Muscle of back (tissue), 3 donors: ENCODE measurements at regions not wholly inside any gene's neighbourhood (a gene's known extent, or its start where the extent isn't known, plus 50 kb on each side); places are given as distances from the start of the nearest gene placed in this dataset.

ENCODE experiments used
- DNase-seq, 3 donors: peaks; one replicate each; pipeline versions ENCODE4 v3.0.0 to v3.0.0-alpha.2; 2013

DNA sequence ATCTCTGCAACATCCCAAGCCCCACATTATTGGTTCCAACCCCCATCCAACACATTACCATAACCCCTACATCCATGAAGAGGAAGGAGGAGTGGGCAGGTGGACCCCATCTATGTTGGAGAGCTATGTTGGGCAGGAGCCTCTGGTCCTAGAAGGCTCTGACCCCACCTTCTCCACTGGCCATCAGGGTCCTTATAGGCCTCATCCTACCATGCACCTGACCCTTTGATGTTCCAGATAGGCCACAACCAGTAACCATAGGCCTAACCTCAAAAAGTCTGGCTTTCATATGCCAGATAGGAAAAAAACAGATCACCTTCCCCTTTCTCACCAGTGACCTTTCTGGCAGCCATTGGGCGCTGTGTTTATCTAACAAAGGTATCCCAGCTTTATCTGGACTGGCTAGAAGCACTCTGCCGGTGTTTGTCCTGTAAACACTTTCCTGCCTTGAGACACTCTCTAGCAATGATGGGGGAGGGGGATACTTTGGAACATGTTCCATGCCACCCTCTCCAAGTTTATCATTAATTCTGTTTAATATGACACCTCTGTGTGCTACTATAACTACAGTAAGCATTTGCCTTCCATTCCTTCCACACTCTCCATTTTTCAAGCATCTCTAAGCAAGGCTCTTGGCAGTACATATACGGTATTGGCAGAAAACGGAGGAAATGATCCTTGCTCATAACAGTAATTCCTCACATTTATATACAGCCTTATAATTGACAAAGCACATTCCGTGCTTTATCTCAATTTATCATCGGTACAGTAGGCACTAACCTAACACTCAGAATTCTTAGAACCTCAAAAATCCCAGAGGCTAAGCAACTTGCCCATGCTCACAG lies 377.1 kb downstream of the VPS13C start:
- DNase-seq = peak in 2 of 3 donors; percentile 29 to 45

DNA sequence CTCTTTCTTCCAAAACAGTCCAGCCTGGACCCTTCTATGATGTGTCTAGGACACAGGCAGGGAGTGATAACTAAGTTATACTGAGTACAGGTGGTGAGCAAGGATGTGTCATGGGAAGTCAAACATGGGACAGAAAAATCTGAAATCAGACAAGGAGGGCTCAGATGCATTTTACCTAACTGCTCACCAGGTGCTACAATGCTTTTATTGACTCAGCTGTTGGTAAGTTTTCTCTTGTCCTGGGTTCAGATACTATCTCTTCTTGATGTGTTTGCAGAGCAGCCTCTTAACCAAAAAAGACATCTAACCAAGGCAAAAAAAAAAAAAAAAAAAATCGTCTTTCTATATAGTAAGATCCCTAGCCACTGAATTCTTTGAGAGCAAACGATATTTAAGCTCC lies 378.6 kb downstream of the VPS13C start:
- no peak for DNase-seq

- DNase-seq = no peak
Measured at GRCh38 chr15:61681038-61681418, 379.2 kb downstream of the VPS13C start.

DNA sequence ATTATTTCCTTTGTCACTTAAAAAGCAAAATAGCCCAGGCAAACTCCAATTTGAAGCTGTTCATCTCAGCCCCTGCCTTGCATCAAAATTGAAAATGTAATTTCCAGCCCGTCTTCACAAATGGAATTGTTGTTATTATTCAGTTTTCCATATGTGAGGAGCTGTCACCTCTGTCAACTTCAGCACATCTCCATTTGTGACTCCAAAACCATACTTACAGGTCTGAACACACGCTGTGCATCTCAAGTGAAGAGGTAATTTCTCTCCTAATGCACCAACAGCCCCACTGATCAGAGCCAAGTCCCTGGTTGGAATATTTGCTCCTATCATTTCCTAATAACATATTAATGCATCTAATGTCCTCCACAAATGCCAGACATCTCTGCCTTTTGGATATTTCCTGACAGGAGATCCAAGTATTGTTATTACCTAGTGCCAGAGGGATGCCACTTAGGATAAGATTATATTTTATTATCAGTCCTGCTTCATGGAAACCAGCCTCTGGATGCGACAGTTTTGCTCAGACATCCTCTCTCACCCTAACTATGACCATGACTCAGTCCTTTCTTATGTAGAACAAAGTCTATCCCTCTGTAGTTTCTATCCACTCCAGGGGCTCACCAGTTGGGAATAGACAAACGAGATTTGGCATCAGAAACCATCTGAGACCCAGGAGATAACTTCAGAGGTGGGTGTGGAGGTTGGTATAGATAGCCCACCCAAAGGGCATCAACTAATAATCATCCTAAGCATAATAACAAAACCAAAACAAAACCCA lies 379.8 kb downstream of the VPS13C start:
- no peak for DNase-seq

DNA sequence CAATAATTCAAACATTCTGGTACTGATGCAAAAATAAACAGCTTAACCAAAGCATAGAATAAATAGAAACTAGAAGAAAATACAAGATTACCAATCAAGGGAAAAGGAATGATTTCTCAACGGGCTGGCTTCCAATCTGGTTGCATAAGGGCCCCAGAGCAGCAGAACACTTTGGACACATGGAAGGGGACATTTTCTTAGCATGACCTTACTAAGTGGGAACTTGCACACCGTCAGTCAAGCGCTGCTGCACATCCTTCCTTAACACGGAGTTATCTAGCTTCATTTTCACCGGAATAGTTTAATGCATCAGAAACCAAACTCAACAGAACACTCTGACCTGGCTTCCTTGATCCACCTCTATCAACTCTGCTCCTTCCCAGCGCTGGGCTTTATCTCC lies 388.5 kb downstream of the VPS13C start:
- DNase-seq = no peak

DNA sequence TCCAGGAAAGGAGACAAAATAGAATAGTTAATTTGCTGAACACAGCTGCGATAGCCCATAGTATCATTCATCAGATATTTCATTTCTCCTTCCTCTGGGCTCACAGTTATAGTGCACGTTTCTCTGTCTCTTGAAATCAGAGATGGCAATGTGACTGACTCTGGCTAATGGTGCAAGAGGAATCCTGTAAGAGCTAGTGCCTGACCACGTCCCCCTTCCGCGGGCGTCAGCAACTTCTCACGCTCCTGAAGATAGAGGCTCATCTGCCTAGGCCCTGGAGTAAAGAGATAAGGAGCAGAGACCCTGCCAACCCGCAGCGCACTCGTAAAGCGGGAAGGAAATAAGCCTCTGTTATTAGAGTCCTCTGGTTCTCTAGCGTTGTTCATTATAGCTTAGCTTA lies 391.8 kb downstream of the VPS13C start:
- DNase-seq = no peak

DNA sequence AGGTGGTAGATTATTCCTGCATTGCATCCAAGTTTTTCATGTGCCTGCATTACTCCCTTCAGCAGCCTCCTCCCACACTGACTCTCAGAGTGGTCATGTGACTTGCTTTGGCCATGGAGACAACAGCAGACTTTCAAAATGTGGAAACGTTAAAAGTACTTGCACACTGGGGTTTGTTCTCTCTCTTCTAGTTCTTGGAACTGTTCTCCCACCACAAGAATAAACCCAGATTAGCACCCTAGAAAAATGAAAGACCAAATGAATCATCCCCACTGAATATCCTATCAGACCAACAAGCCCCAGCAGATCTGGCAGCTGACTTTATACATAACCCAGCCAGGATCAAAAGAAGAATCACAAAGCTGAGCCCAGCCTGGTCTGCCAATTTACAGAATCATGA lies 398.5 kb downstream of the VPS13C start:
- no peak for DNase-seq

DNA sequence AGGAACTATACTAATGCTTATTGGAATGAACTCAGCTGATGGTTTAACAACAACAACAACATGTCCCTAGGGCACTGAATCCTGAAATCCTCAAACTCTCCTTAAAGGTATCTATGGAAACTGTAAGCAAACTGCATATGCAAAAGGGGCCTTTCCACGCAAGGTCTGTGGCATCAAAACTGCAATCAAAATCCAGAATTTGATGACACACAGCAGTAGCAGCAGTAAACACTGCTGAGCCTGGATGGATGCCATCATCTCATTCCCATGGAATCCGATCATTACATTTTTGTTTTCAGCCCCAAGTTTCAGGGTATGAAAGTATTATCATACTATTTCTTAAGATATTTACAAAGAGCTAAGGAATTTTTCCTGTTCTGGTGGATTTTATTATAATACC lies 399.7 kb downstream of the VPS13C start:
- peak; percentile 66 to 82 (median 80) for DNase-seq

GRCh38 chr15:61659566-61660190 lies 400.6 kb downstream of the VPS13C start:
- peak; percentile 27 to 50 (median 48) for DNase-seq

DNA sequence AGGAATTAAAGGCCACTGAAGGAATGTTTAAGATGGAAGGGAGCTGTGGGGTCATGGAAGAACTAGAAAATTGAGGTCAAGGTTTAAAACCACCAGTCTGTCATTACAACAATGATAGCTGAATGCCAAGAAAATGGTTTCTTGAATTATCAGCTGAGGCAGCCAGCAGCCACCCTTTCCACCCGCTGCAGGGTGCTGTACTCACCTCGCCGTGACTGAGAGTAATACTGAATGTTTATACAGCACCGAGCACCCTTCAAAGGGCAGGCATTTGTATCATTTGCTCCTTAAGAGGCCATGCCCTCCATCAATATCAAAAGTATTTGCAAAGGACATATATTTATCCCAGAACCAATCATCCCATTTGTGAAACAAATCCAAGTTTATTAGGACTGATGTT lies 402.8 kb downstream of the VPS13C start:
- no peak for DNase-seq

GRCh38 chr15:61656391-61656790 lies 403.9 kb downstream of the VPS13C start:
- DNase-seq = no peak

DNA sequence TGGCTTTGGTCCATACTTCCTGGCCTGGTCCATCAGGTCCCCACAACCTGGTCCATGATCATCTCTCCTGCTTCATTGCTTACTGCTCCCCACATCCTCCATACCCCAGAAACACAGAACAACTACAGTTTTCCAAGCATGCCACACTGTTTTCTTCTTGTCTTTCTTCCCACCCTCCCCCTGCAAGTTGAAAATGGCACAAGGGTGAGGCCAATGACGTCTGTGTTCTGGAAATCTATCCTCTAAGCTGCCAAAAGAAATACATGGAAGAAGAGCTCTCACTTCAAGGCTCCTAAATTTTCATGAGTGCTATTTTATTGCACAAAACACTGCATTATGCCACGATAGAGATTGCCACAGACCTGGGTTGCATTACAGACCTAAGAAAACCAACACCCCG lies 404.4 kb downstream of the VPS13C start:
- DNase-seq = no peak

DNA sequence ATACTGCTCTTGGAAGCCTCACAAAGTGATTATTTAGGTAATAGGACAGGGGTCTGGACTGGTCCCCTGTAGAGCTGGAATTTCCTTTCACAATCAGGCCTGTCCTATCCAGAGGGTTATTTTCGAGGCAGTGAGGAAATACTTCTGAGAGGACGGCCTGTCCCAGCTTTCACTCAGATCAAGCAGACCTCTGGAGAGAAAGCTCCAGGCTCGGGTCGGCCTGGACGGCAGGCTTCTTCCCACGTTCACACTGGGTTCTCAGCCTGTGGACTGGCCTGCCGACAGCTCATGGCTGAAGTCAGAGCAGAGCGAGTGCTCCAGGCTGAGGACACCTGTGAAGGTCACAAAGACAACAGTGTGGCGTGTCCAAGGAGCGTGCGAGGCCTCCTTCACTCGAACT lies 405.3 kb downstream of the VPS13C start:
- peak in 1 of 3 donors; percentile 17 for DNase-seq

DNA sequence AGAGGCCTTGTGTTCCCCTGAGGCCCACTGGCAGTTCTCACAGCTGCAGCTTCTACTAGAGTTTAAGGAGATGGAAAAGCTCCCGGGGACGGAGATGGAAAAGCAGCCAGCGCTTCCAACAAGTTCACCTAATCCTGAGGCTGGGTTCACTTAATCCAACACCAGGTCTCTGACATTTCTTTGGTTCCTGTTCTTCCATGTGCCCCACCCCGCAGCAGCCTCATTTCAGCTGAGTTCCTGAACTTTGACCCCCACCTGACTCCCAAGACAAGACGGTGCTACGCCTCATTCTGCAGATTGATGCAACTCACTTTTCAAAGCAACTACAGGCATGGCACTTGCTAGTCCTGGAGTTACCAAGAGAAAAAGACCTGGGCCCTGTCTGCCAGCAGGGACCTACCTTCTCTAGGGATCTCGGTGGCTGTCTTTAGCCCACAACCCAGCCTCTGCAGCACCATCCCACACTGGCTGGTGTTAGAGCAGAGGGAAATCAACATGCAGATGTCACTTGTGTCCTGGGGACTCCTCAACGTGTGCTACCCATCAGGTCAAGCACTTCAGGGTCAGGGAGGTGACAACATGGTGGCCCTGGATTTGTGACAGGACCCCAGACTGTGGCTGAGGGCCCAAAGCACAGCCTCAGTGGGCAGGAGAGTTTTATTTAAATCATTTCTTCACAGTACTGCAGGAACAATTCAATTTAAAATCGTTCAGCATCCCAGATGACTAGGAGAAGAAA lies 406.1 kb downstream of the VPS13C start:
- DNase-seq = no peak

- peak in 2 of 3 donors; percentile 17 to 36 for DNase-seq
Measured at GRCh38 chr15:61653110-61653509, 407.1 kb downstream of the VPS13C start.

- DNase-seq = no peak
Measured at GRCh38 chr15:61651267-61651666, 409.0 kb downstream of the VPS13C start.

GRCh38 chr15:61649046-61649445 lies 411.2 kb downstream of the VPS13C start:
- DNase-seq = no peak

GRCh38 chr15:61644550-61644949 lies 415.4 kb upstream of the RORA start:
- DNase-seq = no peak

- no peak for DNase-seq
Measured at GRCh38 chr15:61641645-61642044, 412.5 kb upstream of the RORA start.

DNA sequence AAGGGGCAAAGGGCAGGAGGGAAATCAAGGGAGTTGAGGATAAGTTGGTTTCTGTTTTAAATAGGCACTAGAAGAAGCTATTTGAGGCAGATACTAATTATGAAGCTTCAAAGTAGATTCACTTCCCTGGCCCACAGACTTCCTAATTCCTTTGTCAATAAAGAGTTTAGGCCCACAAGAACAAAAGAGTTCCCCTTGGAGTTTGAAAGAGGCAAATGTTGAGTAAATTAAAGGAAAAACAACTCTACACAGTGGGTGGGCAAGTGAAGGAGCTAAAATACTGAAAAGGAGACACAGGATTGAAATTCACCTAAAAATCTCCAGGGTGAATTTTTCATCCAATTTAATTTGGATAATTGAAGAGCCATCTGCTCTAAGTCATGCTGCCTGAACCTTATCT lies 411.7 kb upstream of the RORA start:
- no peak for DNase-seq

DNA sequence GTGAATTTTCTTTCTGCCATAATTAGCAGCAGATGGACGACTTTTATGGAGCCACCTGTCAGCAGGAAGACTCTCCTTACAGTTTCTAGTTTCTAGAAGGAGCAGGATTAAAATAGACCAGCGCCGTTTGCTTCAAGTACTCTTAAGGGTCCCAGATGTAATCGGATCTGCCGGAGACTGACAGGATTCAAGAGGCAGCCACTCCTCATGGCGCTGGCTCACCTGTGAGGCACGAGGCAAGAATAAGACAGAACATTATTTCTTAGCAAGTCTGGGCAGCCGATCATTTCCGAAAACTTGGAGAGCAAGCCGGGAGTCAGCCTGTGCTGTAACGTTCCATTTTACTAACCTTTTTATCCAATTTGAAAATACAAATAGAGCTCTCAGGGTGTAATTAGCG lies 410.4 kb upstream of the RORA start:
- DNase-seq = peak in 1 of 3 donors; percentile 36

DNA sequence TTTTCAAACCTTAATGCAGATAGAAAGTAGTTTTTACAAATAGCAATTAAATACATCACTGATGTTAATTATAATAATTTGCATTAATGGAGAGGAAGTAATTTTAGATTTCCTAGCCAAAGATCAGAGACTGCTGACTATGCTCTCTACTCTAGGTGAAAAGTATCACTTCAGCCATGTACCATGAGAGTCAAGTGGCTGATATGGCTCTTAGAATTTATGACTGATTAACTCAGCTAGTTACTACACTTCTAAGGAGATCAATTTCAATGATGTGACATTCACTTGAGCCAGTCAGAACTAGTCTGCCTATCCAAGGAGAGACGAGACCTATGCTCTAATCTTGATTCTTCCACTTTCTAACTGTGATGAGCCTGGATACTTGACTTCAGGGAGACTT lies 405.7 kb upstream of the RORA start:
- no peak for DNase-seq
